SH-SY5Y (cell line): ENCODE measurements at regions not wholly inside any gene's neighbourhood (a gene's known extent, or its start where the extent isn't known, plus 50 kb on each side); places are given as distances from the start of the nearest gene placed in this dataset.

Source experiments
- GATA2 ChIP-seq: IDR thresholded peaks from 2 replicates; pipeline ENCODE4 v1.6.1; 2011; ENCODE audit warnings: mild to moderate bottlenecking, low read depth, low read length
- GATA3 ChIP-seq: IDR thresholded peaks from 2 replicates; pipeline ENCODE4 v1.6.1; 2011; ENCODE audit warnings: low read depth, mild to moderate bottlenecking, low read length, moderate library complexity

GRCh38 chr10:121188005-121188404 is 336.8 kb downstream of the WDR11 start:
- TF ChIP-seq GATA2, result no peak
- TF ChIP-seq GATA3, result no peak

GRCh38 chr10:121189066-121189465 is 337.9 kb downstream of the WDR11 start:
- TF ChIP-seq GATA2, result no peak
- no peak for TF ChIP-seq GATA3

GRCh38 chr10:121194696-121195523 is 343.7 kb downstream of the WDR11 start:
- TF ChIP-seq GATA2 (no peak), GATA3 (no peak)

GRCh38 chr10:121195524-121195910 is 344.4 kb downstream of the WDR11 start:
- no peak for TF ChIP-seq GATA3
- no peak for TF ChIP-seq GATA2

GRCh38 chr10:121199081-121199480 is 347.9 kb downstream of the WDR11 start:
- no peak for TF ChIP-seq GATA2
- TF ChIP-seq GATA3, result no peak

GRCh38 chr10:121205625-121206024 is 354.5 kb downstream of the WDR11 start:
- TF ChIP-seq GATA3 (no peak), GATA2 (no peak)

- TF ChIP-seq GATA3 (no peak), GATA2 (no peak)
Measured at GRCh38 chr10:121211446-121211845, 360.3 kb downstream of the WDR11 start.

- TF ChIP-seq GATA2 (no peak), GATA3 (no peak)
Measured at GRCh38 chr10:121213437-121213836, 362.3 kb downstream of the WDR11 start.

GRCh38 chr10:121216295-121216694 is 365.1 kb downstream of the WDR11 start:
- TF ChIP-seq GATA2, result no peak
- TF ChIP-seq GATA3, result no peak

GRCh38 chr10:121216721-121217181 is 365.6 kb downstream of the WDR11 start:
- TF ChIP-seq GATA2, result no peak; the same call in 1 of the 2 replicates
- TF ChIP-seq GATA3, result no peak

GRCh38 chr10:121217331-121217730 is 366.2 kb downstream of the WDR11 start:
- TF ChIP-seq GATA3, result no peak
- no peak for TF ChIP-seq GATA2

GRCh38 chr10:121221072-121221471 is 369.9 kb downstream of the WDR11 start:
- no peak for TF ChIP-seq GATA2
- no peak for TF ChIP-seq GATA3

- no peak for TF ChIP-seq GATA2
Measured at GRCh38 chr10:121221991-121222390, 370.8 kb downstream of the WDR11 start.

GRCh38 chr10:121222842-121223241 is 371.7 kb downstream of the WDR11 start:
- TF ChIP-seq GATA3, result no peak
- TF ChIP-seq GATA2, result no peak

GRCh38 chr10:121231079-121231478 is 367.2 kb downstream of the FGFR2 start:
- TF ChIP-seq GATA2 (no peak), GATA3 (no peak)

- no peak for TF ChIP-seq GATA3
- TF ChIP-seq GATA2, result no peak
Measured at GRCh38 chr10:121232494-121232893, 365.8 kb downstream of the FGFR2 start.

- no peak for TF ChIP-seq GATA2
Measured at GRCh38 chr10:121235692-121236091, 362.6 kb downstream of the FGFR2 start.

- TF ChIP-seq GATA3, result no peak
- TF ChIP-seq GATA2, result no peak
Measured at GRCh38 chr10:121236621-121237020, 361.6 kb downstream of the FGFR2 start.
